ENCODE measurements at regions not wholly inside any gene's neighbourhood (a gene's known extent, or its start where the extent isn't known, plus 50 kb on each side); places are given as distances from the start of the nearest gene placed in this dataset.
"Not testable (repeated sequence)": the region's sequence is repeated elsewhere in the genome, so short reads cannot be mapped to it uniquely, and the experiment has no call there.

- not testable (repeated sequence) for DNase-seq
Measured at GRCh38 chr6:88497403-88497802, 331.3 kb upstream of the CNR1 start.

DNA sequence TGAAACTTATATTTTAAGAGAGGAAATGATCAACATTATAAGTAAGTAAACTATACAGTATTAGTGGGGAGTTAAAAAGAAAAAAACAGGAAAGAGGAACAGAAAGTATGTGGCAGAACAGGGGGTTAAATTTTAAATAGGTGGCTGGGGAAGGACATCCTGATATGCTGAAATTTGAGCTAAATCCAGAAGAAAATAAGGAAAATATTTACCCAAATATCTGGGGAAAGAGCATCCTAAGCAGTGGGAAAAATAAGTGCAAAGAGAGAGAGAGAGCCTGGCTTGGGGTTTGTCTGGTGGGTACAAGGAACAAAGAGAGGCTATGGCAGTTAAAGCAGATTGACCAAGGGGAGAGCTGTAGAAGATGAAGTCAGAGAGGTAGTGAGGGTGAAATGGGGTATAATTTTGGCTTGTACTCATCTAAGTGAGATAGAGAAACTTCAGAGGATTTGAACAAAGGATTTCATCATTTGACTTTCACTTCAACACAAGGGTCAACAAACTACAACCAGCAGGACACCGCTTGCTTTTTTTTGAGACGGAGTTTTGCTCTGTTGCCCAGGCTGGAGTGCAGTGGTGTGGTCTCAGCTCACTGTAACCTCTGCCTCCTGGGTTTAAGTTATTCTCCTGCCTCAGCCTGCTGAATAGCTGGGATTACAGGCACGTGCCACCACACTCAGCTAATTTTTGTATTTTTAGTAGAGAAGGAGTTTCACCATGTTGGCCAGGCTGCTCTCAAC is 328.4 kb upstream of the CNR1 start:
- no peak for DNase-seq

DNA sequence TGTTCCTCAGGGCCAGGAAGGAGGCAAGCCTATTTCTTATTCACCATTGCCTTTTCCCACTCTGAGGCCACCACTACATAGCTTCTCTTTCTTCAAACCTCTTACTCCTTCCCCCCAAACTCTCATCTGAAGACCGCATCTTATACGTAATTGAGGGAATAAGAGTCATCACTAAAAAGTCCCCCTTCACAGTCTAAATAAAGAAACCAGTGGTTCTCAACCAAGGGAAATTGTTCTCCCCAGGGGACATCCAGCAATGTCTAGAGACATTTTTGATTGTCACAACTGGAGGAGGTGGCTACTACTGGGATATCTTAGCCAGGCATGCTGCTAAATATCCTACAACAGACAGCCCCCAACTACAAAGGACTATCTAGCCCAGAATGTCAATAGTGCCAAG is 327.6 kb upstream of the CNR1 start:
- DNase-seq, result no peak

DNA sequence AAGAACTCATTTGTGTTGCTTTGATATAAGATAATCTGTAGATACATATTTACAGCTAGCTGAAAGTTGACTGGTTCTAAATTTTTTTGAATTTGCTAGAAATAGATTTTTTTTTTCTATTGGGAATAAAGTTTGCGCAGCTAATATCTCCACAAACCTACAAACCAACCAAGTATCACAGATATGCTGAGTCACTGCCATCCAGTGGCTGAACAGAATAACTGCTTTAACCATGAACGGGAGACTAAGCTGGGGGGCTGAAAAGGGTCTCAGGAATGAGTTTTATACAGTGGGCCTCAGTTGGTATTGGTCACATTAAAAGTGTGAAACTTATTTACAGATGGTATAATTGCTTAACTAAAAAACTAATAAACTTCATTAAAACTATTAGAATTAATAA is 326.7 kb upstream of the CNR1 start:
- no peak for DNase-seq

GRCh38 chr6:88492241-88492640 is 326.1 kb upstream of the CNR1 start:
- no peak for DNase-seq

DNA sequence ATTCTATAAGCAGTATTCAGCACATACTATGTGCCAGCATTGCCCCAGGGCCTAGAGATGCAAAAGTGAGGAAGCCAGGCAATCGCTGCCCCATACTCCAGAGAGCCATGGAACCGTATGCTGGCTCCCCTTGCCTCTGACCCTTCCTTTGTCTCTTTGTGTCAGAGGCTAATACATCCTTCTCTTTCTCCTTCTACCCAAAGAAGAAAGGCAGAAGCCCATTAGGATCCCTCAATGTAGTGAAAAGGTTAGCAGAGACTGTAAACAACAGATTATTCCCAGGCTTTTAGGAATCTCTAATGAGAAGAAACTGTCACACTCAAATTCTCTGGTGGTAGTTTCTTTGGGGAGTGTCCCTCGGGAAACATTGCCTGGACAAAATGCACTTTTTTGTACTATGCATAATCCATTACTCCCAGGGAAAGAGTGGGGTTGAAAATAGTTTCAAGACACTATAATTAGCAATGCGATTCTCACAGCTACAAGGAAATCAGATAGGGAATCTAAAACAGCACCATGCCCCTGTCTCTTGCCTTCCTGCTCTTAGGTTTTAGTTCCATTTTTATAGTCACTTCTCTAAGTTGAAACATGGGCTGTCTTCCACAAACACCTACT is 325.2 kb upstream of the CNR1 start:
- no peak for DNase-seq

DNA sequence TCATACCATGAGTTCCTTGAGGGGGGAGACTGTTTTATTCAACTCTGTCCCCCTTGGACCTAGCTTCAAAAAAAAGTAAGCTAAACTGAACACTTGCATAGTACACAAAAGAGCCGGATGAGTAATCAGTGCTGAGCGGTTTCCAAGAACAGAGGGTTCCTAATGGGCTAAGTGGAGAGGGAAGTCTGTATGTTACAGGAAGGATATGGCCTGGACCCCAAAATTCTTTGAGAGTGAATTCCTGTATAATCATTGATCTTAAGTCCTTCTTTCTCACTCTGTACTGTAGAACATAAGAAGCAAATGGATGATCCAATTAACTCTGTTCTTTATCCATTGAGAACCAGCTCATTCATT is 324.7 kb upstream of the CNR1 start:
- DNase-seq, result no peak

DNA sequence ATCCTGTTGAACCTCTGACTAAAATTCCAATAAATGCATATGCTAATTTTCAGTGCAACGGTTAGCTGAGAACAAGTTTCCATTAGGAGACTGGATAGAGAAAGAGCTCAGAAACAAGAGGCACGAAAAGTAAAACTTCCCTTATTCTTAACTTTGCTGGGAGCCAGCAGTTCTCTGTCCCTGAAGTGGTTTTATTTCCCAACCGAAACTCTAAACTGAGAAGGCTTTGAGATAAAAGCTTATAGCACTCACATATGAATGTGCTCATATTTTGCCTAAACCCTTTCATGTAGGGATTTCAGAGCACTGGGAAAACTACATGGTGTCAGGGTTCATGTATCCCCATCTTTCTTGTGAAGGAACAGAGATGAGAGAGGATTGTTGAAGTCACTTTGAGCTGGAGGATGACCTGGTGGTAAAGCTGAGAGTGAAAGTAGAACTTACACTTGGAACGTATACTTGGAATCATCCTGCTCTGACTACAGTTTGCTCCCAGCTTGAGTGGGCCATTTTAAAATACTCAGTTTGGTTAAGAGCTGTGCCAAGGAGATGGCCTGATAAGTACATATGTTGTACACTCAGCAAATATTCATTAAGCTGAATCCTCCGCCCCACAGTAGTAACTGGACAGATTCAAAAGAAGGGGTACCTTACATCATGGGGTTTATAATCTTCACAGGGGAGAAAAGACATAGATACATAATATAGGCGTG is 324.2 kb upstream of the CNR1 start:
- DNase-seq, result no peak

DNA sequence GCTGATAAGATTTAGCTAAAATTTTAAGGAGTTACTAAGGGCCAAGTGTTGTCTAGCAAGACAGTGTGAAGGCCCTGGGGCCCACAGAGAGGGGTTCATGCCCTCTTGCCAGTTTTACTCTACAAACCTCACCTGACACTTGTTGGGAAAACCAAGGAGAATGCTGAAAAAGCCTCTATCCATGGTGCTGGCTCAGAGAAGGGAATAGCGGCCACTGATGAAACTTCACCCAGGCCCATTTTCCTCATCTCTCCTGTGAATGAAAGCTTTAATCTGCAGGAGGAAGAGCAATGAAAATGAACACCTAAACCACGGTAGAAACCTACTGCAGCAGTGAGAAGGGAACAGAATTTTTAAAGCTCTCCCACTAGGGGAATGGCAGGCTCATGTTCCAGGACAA is 317.3 kb upstream of the CNR1 start:
- DNase-seq, result no peak

DNA sequence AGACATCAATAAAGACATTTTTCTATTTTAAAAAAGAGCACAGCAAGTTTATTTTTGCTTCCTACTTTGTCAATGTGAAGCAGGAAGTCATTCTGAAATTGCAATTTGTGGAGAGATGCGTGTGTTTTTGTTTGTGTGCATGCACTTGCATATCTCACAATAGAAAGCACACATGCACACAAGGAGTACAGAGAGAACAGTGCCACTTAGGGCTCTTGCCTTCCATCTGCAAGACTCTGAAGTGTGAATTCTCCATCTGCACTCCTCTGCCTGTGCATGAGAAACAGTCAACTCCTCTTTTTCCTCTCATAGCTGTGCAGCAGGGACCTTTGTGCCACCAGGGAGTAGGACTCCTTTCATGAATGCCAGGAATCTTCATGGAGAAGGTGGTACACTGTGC is 316.3 kb upstream of the CNR1 start:
- no peak for DNase-seq

GRCh38 chr6:88481519-88481918 is 315.4 kb upstream of the CNR1 start:
- no peak for DNase-seq

DNA sequence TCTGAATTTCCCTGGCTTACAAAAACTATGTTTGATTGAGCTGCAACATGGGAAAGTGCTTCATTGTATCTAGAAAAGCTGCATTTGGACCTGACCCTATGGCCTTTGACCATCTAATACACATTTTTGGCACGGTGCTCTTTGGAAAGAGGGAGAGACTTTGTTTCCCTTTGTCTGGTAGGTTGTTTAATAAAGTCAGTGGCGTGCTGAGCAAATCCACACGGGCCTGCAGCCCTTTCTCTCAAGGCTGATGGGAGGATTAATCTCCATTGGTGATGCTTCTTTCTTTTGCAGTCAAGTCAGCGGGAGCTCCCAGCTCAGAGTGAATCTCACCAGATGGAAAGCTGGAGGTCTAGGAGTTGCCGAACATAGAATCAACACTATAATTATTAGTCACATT is 314.7 kb upstream of the CNR1 start:
- DNase-seq, result no peak

DNA sequence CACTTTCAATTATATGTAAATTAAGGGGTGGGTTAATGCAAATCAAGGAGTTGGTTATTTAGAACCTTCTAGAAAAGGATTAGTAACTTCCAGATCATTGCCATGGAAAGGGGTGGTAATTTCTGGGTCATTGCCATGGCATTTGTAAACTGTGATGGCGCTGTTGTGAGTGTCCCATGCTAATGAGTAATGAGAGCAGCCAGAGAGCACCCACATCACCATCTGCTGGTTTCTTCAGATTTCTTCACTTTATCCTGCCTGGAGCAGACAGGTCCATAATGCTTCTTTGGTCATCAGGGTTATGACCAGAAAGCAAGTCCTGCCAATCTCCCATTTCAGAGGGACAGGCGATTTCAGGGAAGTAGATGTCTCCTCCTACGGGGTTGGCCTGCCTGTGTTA is 311.3 kb upstream of the CNR1 start:
- no peak for DNase-seq

DNA sequence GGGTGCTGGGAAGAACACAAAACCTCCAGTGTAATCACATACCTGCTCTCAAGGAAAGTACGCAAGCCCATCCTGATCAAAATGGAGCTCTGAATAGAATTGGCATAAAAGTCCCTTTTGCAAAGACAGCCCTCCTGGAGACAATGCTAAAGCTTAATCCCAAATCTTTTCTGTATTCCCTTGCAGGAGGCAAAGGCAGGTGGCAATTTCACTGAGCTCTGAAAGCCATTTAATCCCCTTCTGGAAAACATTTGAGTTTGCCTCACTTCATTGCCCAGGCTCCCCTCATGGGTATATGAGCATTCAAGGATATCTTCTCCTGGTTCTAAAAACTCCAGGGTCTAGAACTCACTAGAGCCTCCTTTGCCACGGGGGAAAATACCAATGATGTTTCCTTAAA is 310.2 kb upstream of the CNR1 start:
- DNase-seq, result no peak

DNA sequence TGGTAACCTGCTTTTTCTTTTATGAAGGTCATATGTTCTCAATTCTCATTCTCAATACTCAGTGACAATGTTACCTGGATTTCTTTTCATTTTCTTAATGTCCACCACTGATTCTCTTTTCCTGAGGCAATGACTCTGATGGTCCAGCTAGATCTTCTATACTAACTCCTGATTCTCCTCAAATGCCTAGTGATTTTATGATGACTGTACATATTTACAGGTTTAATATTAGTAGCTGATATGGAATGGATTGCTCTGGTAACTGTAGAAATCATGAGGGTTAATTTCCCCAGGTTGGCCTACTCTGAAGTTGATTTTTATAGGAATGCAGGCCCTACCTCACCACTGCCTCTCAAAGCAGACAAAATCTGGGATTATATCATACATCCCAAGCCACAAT is 308.6 kb upstream of the CNR1 start:
- no peak for DNase-seq

DNA sequence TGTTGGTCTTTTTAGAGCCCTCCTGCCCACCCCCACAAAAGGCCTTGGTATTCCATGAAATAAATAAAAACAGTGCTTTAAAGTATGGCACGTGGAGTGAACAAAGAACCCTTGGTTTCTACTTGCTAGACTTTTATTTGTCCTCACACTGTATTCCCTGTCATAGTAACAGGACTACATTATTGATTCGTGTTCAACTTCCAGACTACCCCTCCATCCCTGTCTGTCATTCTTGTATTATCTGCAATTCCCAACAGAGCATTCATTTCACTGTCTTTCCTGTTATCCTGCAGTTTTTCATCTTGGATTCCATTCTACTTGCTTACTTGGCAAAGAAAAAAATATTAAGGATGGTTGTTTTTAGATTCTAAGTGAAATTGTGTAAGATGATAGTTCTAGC is 307.4 kb upstream of the CNR1 start:
- no peak for DNase-seq

GRCh38 chr6:88472851-88473525 is 306.8 kb upstream of the CNR1 start:
- DNase-seq, result no peak

- DNase-seq, result no peak
Measured at GRCh38 chr6:88459643-88460042, 293.5 kb upstream of the CNR1 start.

- DNase-seq, result no peak
Measured at GRCh38 chr6:88459189-88459588, 293.0 kb upstream of the CNR1 start.

- no peak for DNase-seq
Measured at GRCh38 chr6:88458662-88459061, 292.5 kb upstream of the CNR1 start.

- no peak for DNase-seq
Measured at GRCh38 chr6:88456221-88456859, 290.2 kb upstream of the CNR1 start.

- DNase-seq, result no peak
Measured at GRCh38 chr6:88455317-88455716, 289.2 kb upstream of the CNR1 start.

DNA sequence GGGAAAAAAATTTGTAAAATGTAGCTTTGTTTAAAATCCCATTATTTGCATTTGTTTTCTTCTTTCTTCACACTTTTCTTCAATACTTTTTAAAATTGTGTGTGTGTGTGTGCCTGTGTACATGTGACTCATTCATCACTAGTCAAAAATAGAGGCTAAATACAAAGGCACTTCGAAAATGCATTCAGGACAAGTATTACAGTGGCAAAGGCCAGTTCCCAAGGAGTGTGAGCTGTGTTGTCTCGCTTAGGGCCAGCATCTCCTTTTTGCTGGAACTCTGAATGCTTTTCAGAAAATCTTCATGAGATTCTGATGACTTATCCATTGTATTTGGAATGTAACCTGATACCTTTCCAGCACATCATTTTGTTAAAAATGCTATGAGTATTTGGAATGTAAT is 288.5 kb upstream of the CNR1 start:
- DNase-seq, result no peak
